ENCODE measurements at regions not wholly inside any gene's neighbourhood (a gene's known extent, or its start where the extent isn't known, plus 50 kb on each side); places are given as distances from the start of the nearest gene placed in this dataset.

DNA sequence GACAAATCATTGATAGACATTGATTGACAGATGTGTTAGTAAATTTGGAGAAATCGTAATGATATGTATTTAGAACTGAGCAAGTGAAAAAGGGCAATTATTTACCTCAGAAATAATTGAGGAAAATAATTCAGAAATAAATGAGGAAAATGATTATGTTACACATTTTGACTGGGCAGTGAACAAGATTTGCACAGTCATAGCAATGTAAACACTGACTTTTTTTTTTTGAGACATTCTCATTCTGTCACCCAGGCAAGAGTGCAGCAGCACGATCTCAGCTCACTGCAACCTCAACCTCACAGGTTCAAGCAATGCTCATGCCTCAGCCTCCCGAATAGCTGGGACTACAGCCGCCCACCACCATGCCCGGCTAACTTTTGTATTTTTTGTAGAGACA is 211.7 kb downstream of the SP3 start:
- no peaks in the 10 kb centered on the region for H4K20me1 ChIP-seq (ENCODE audit: low read depth, low read length)
- H3K27ac ChIP-seq (ENCODE audit: low read depth, low read length): no peak overlapping the region
- no peaks in the 10 kb centered on the region for H3K9me2 ChIP-seq (replicated peaks; ENCODE audit: insufficient read depth, low read length)
- TF ChIP-seq, protein P1, sequence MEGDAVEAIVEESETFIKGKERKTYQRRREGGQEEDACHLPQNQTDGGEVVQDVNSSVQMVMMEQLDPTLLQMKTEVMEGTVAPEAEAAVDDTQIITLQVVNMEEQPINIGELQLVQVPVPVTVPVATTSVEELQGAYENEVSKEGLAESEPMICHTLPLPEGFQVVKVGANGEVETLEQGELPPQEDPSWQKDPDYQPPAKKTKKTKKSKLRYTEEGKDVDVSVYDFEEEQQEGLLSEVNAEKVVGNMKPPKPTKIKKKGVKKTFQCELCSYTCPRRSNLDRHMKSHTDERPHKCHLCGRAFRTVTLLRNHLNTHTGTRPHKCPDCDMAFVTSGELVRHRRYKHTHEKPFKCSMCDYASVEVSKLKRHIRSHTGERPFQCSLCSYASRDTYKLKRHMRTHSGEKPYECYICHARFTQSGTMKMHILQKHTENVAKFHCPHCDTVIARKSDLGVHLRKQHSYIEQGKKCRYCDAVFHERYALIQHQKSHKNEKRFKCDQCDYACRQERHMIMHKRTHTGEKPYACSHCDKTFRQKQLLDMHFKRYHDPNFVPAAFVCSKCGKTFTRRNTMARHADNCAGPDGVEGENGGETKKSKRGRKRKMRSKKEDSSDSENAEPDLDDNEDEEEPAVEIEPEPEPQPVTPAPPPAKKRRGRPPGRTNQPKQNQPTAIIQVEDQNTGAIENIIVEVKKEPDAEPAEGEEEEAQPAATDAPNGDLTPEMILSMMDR (IDR thresholded peaks at IDR 0.05; ENCODE audit: insufficient read depth, low read length, poor library complexity, severe bottlenecking): no peak
- no peaks in the 10 kb centered on the region for H3K79me2 ChIP-seq (ENCODE audit: insufficient read depth, low read length)
- H3K9me3 ChIP-seq (ENCODE audit: insufficient read depth, low read length): no peaks in the 10 kb centered on the region
- H3K36me3 ChIP-seq (ENCODE audit: low read length): no peaks in the 10 kb centered on the region
- H3F3A ChIP-seq (ENCODE audit: insufficient read depth): no peaks in the 10 kb centered on the region
- no peak overlapping the region for H3K4me2 ChIP-seq (ENCODE audit: low read depth, low read length, poor library complexity, severe bottlenecking)
- H2AFZ ChIP-seq (ENCODE audit: low read depth, low read length, severe bottlenecking): no peak overlapping the region
- no peaks in the 10 kb centered on the region for H3K27me3 ChIP-seq (ENCODE audit: low read length)
- H3K9ac ChIP-seq (ENCODE audit: low read length): no peak overlapping the region
- no peak overlapping the region for H3K4me3 ChIP-seq (ENCODE audit: insufficient read depth, low read length, poor library complexity, severe bottlenecking)

DNA sequence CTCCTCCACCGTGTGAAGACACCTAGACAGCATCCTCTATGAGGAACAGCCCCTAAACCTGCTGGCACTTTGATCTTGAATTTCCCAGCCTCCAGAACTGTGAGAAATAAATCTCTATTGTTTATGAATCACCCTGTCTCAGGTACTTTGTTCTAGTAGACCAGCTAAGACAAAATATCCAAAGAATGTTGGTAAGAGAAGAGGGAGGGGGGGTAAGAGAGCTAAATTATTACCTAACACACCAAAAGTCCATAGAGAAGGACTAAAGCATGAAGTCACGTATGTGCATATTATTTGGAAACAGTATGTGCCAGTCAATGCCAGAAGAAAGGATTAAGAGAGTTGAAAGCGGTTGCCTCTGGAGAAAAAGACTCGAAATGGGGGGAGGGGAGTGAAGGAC is 211.0 kb downstream of the SP3 start:
- Histone ChIP-seq H3K79me2 (ENCODE audit: insufficient read depth, low read length) (no peaks in the 10 kb centered on the region), H3F3A (ENCODE audit: insufficient read depth) (no peaks in the 10 kb centered on the region), H3K4me3 (ENCODE audit: insufficient read depth, low read length, poor library complexity, severe bottlenecking) (no peak overlapping the region), H4K20me1 (ENCODE audit: low read depth, low read length) (no peaks in the 10 kb centered on the region), H3K9me3 (ENCODE audit: insufficient read depth, low read length) (no peaks in the 10 kb centered on the region), H3K27me3 (ENCODE audit: low read length) (no peaks in the 10 kb centered on the region), H3K9me2 (replicated peaks; ENCODE audit: insufficient read depth, low read length) (no peaks in the 10 kb centered on the region), H3K27ac (ENCODE audit: low read depth, low read length) (no peak overlapping the region), H3K36me3 (ENCODE audit: low read length) (no peaks in the 10 kb centered on the region), H2AFZ (ENCODE audit: low read depth, low read length, severe bottlenecking) (no peak overlapping the region), H3K9ac (ENCODE audit: low read length) (no peak overlapping the region), H3K4me2 (ENCODE audit: low read depth, low read length, poor library complexity, severe bottlenecking) (no peak overlapping the region)
- TF ChIP-seq, protein P1 (IDR thresholded peaks at IDR 0.05; ENCODE audit: insufficient read depth, low read length, poor library complexity, severe bottlenecking): no peak
- no peak for TF ChIP-seq EZH2phosphoT487 (conservative IDR thresholded peaks at IDR 0.05; ENCODE audit: low read length)

DNA sequence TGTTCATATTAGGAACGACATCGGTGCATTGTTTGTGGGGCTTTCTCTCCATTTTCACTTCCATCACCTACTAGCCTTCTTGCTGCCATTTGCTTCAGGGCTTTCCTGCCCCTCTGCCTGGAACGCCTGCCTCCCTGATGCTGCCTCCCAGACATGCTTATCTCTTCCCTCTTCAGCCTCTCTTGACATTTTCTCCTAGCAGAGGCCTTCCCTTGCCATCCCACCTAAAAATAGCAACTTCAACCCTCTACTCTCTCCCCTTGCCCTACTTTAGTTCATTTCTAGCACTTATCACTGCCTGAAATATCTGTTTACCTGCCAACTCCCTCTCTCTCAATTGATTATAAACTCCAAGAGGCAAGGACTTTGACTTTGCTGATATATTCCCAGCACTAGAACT is 210.3 kb downstream of the SP3 start:
- TF ChIP-seq EZH2phosphoT487 (conservative IDR thresholded peaks at IDR 0.05; ENCODE audit: low read length): no peak
- TF ChIP-seq, protein P1 (IDR thresholded peaks at IDR 0.05; ENCODE audit: insufficient read depth, low read length, poor library complexity, severe bottlenecking): no peak

DNA sequence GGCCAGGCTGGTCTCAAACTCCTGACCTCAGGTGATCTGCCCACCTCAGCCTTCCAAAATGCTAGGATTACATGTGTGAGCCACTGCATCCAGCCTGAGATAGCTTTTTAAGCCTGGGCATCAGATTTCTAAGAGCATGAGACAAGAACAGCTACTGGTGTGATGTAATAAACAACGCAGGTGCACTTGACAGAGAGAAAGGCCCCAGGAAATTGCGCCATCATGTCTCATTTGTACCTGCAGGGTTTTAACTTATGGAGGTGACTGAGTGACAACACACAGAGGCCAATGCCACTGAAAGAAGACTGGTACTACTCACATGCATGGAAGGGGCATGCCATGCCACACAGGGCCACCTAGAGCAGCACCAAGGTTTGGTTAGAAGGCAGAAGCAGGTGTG is 209.4 kb downstream of the SP3 start:
- no peaks in the 10 kb centered on the region for H3K9me2 ChIP-seq (replicated peaks; ENCODE audit: insufficient read depth, low read length)
- no peak overlapping the region for H3K4me3 ChIP-seq (ENCODE audit: insufficient read depth, low read length, poor library complexity, severe bottlenecking)
- no peaks in the 10 kb centered on the region for H3K27me3 ChIP-seq (ENCODE audit: low read length)
- no peak overlapping the region for H2AFZ ChIP-seq (ENCODE audit: low read depth, low read length, severe bottlenecking)
- no peaks in the 10 kb centered on the region for H3K79me2 ChIP-seq (ENCODE audit: insufficient read depth, low read length)
- H3K9ac ChIP-seq (ENCODE audit: low read length): no peak overlapping the region
- no peak for TF ChIP-seq EZH2phosphoT487 (conservative IDR thresholded peaks at IDR 0.05; ENCODE audit: low read length)
- TF ChIP-seq, protein P1 (IDR thresholded peaks at IDR 0.05; ENCODE audit: insufficient read depth, low read length, poor library complexity, severe bottlenecking): no peak
- no peak overlapping the region for H3K27ac ChIP-seq (ENCODE audit: low read depth, low read length)
- no peaks in the 10 kb centered on the region for H3K9me3 ChIP-seq (ENCODE audit: insufficient read depth, low read length)
- no peaks in the 10 kb centered on the region for H3K36me3 ChIP-seq (ENCODE audit: low read length)
- H3F3A ChIP-seq (ENCODE audit: insufficient read depth): no peaks in the 10 kb centered on the region
- no peak overlapping the region for H3K4me2 ChIP-seq (ENCODE audit: low read depth, low read length, poor library complexity, severe bottlenecking)
- no peaks in the 10 kb centered on the region for H4K20me1 ChIP-seq (ENCODE audit: low read depth, low read length)

More for the DNA sequence above, 210.3 kb downstream of the SP3 start:
- H3K4me3 ChIP-seq (ENCODE audit: insufficient read depth, low read length, poor library complexity, severe bottlenecking): no peak overlapping the region
- no peak overlapping the region for H3K4me2 ChIP-seq (ENCODE audit: low read depth, low read length, poor library complexity, severe bottlenecking)
- no peaks in the 10 kb centered on the region for H3K36me3 ChIP-seq (ENCODE audit: low read length)
- no peaks in the 10 kb centered on the region for H4K20me1 ChIP-seq (ENCODE audit: low read depth, low read length)
- no peak overlapping the region for H3K27ac ChIP-seq (ENCODE audit: low read depth, low read length)
- no peaks in the 10 kb centered on the region for H3K79me2 ChIP-seq (ENCODE audit: insufficient read depth, low read length)
- H2AFZ ChIP-seq (ENCODE audit: low read depth, low read length, severe bottlenecking): no peak overlapping the region
- no peak overlapping the region for H3K9ac ChIP-seq (ENCODE audit: low read length)
- H3K27me3 ChIP-seq (ENCODE audit: low read length): no peaks in the 10 kb centered on the region
- no peaks in the 10 kb centered on the region for H3K9me2 ChIP-seq (replicated peaks; ENCODE audit: insufficient read depth, low read length)
- H3K9me3 ChIP-seq (ENCODE audit: insufficient read depth, low read length): no peaks in the 10 kb centered on the region
- H3F3A ChIP-seq (ENCODE audit: insufficient read depth): no peaks in the 10 kb centered on the region
